ENCODE measurements at regions not wholly inside any gene's neighbourhood (a gene's known extent, or its start where the extent isn't known, plus 50 kb on each side); places are given as distances from the start of the nearest gene placed in this dataset.

DNA sequence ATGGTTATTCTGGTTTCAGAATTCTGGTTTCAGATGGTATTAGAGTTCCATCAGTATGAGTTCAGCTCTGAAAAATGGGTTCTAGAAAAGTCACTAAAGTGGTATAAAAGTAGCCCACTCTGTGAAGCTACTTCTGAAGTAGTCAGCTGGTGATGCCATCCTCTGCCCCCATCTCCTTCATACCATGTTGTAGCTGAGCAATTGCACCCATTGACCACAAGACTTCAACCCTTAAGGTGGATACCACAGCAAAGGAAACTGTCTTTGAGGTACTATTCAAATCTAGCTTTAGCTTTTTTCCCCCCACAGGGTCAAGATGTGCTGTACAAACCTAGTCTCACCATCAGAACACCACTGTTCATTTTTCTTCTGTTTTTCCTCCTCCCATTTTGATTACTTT lies 444.9 kb downstream of the DMAC1 start:
- no peak for DNase-seq (ENCODE audit: low read depth in 4 of 4, low spot score in 1 of 4)

DNA sequence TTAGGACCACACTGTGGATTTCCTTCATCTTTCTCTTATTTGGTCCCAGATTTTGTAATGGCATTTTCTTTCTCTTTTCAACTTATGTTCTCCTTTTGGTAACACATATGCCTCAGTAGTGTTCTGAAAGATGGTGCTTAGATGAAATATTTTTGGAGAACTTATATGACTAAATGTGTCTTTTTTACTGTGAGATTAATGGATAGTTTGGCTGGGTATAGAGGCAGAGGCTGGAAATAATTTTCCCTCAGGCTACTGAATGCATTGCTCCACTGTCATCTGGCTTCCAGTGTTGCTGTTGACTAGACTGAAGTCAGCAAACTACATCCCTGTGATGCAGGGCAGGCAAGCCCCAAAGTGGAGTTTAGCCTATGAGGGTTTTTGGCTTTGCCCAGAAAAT lies 450.9 kb downstream of the DMAC1 start:
- DNase-seq (ENCODE audit: low read depth in 4 of 4, low spot score in 1 of 4), result no peak

DNA sequence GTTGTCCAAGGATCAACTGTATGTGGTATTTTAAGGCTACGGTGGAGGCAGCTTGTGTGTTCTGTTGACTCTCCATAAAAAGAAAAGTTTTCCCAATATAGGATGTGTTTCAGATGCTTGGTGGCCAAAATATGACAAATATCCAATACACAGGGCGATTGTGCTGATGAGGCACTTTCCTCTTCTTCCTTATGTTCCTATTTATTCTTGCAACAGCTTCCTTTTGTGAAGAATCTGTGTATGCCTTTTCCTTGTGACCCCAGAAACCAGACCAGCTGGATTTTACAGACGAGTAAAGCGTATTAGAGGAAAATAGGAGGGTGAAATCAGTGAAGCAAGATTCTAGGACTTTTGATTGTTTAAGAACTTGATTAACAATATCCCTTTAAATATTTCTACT lies 452.0 kb downstream of the DMAC1 start:
- DNase-seq (ENCODE audit: low read depth in 4 of 4, low spot score in 1 of 4), result no peak

DNA sequence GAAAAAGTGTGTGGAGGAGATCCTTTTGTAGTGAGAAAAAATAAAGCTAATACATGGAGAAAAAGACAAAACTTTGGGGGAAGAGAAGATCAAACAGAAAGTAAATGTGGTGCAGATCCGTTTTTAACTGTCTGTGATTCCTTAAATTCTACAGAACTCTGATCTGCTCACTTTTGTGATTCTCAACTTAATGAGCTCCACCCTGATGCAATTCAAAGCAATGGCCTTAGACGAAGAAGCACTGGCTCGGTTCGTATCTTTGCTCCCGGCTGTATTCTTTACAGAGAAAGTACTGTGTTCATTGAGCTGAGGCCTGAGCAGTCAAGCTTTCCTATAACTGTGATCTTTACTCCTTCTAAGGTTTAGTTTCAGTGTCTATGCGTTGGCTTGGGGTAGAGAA lies 453.4 kb downstream of the DMAC1 start:
- no peak for DNase-seq (ENCODE audit: low read depth in 4 of 4, low spot score in 1 of 4)

DNA sequence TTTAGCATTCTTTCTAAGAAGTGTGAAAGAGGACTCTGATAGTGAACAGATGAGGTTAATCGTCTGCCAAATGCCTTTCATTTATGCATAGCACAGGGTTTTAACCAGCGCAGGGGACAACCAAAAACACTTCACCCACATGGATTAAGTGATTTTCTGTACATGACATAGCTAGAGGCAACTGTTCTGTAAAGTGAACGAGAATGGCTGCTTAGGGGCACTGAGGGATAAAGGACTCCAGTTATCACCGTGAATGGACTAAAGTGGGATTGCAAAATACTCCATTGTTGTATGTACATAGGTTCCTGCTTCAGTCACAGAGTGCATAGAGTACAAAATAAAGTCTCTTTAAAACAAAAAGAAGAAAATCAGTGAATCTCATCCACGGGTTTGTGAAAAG lies 456.8 kb downstream of the DMAC1 start:
- no peak for DNase-seq (ENCODE audit: low read depth in 4 of 4, low spot score in 1 of 4)

DNA sequence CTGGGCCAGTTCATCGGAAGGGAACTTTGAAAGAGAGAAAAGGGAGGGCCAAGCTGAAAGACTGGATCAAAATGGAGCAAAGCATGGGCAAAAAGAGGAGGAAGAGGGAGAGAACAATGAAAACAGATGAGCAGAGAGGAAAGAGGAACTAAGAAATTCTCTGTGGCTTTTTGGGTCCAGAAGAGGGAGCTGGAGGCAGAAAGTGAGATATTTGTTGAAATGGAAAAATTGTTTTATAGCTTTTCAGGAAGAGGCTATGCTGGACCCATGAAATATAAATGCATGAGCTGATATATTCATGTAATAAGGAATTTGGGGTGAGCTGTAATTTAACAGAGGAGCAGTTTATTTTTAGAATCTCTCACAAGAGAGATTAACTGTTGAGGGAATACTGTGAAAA lies 457.3 kb downstream of the DMAC1 start:
- no peak for DNase-seq (ENCODE audit: low read depth in 4 of 4, low spot score in 1 of 4)

DNA sequence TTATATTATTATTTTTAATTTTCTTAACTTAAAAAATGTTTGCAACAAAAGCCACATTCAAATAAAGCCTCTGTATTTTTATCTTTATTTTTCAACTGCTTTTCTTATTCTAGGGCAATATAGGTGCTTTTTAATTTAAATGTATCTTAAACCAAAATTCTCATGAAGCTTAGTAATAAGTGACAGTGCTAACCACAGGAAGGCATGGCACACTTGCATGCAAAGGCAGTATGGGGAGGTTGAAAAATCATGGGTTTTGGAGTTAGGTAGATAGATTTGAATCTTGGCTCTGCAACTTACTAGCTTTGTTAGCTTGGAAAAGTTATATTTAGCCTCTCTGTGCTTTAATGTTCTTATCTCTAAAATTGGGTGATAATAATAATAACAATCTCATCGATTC lies 458.0 kb downstream of the DMAC1 start:
- DNase-seq (ENCODE audit: low read depth in 4 of 4, low spot score in 1 of 4), result no peak

DNA sequence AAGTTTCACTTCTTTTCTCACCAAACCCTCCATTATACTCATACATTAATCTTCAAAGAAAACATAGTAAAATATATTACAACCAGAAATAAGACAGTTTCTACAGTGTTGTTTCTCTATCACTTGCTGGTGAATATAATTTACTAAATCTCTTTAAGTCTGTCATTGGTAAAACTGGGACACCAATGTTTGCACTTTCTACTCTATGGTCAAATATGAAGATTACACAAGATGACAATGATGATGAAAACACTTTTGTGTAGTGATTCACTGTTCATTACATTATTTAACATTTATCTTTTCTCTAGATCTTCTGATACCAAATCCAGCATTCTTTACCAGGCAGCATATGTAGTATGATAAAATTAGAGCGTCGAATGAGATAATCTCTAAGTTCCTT lies 459.1 kb downstream of the DMAC1 start:
- no peak for DNase-seq (ENCODE audit: low read depth in 4 of 4, low spot score in 1 of 4)

DNA sequence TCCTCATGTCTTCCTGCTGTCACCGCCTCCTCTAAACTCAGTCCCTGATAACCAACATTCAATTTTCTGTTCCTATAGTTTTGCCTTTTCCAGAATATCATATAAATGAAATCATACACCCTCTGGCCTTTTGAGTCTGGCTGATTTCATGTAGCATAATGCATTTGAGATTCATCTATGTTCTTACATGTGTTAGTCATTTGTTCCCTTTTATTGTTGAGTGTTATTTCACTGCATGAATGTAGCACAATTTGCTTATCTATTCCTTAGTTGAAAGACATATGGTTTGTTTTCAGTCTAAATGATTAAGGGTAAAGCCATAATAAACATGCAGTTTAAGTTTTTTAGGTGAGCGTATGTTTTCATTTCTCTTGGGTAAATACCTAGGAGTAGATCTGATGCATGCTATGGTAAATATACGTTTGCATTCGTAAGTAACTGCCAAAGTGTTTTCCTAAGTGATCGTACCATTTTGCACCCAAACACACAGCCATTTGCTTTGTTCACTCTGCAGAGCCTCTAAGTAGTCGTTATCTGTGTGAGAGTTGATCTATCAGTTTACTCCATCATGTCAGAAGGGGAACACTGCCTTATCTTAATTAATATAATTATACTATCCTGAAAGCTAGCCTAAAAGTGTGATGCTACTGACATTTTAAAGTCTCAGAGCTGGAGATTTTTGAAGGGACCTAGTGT lies 460.8 kb downstream of the DMAC1 start:
- DNase-seq (ENCODE audit: low read depth in 4 of 4, low spot score in 1 of 4), result no peak

DNA sequence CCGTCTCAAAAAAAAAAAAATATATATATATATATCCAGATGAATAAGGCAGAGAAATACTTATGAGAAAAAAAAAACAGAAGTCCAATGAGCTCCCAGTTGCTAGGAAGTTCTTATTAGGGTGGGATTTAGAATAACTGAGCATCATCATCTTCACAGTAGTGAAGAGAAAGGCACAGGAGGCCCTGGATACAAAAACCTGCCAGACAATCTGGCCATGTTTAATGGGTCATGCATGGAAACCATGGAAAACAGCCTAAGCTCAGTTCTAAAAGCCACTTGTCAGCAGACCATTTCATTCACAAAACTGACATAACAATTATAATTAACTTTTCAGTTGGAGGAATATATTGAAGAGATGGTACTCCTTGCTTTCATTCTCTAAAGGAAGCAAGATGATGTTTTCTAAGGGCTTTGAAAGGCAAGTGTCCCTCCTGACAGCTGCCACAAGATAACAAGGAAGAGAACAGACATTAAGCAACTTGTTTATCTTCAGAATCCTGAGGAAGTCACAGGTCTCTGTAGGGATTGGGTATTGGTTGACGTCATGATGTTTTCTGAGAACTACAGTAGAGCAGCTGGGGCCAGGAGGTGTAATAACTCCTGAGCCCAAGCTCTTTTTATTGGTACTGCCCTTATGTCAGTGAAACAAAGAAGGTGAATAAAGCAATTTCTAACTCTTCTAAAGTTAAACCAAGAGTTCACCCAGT lies 463.1 kb downstream of the DMAC1 start:
- DNase-seq (ENCODE audit: low read depth in 4 of 4, low spot score in 1 of 4), result no peak

DNA sequence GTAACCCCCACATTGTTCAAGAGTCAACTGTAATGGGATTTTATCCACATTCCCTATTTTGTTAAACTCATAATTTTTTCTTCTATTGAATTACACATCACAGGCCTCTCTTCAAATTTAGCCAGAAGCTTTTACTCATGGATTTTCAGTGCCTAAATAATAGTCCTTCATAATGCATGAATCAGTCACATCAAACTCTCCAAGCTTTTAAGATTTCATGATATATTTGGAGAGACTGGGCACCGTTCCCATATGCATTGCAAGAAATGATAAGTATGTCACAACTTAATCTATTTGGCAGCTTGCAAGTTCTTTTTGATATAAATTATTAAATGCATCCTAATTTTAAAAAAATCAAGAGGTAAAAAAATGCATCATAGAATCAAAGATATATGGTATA lies 465.9 kb downstream of the DMAC1 start:
- DNase-seq (ENCODE audit: low read depth in 4 of 4, low spot score in 1 of 4), result no peak

DNA sequence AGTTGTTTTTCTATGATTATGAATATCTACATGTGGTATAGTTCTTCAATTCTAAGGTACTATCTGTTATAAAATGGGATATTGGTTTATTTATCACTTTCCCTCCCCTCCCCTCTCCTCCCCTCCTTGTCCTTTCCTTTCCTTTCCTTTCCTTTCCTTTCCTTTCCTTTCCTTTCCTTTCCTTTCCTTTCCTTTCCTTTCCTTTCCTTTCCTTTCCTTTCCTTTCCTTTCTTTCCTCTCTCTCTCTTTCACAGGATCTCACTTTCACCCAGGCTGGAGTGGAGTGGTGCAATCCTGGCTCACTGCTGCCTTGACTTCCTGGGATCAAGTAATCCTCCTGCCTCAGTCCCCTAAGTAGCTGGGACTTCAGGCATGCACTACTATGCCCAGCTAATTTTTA lies 466.8 kb downstream of the DMAC1 start:
- no peak for DNase-seq (ENCODE audit: low read depth in 4 of 4, low spot score in 1 of 4)

DNA sequence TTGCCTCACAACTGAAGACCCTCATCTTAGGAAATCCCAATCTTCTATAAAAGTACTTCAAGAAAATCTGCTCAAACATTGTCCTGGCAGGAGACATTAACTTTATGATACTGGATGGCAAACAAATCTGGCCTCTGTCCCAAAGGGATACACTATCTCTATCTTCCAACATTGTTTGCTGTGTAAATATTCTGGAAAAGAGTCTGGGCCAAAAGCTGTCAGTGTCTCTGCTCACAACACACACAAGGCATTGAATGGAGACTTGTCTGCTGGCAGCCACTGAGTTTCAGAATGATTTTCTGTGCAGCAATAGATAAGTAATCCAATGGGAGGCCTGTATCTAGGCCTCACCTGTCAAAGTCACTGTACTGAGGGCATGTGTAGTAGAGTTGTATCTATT lies 471.1 kb downstream of the DMAC1 start:
- no peak for DNase-seq (ENCODE audit: low read depth in 4 of 4, low spot score in 1 of 4)

DNA sequence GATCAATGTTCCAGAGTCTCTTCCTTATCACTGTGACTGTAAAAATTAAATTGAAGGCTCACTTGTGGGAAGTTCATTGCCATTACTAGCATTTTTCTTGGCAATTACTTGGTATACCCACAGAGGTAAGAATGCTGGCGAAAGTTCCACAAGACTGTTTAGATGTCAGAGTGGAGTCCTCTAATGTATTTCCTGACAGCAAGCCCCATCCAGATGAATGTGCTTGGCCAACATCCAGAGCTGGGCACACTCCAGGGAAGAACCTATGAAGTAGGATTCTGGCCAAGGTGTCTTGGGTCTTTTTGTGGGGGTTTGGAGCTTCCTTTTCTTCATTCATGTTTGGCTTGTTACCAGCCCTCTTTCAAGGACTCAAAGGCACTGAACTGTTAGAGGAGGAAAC lies 473.6 kb downstream of the DMAC1 start:
- DNase-seq (ENCODE audit: low read depth in 4 of 4, low spot score in 1 of 4), result no peak

DNA sequence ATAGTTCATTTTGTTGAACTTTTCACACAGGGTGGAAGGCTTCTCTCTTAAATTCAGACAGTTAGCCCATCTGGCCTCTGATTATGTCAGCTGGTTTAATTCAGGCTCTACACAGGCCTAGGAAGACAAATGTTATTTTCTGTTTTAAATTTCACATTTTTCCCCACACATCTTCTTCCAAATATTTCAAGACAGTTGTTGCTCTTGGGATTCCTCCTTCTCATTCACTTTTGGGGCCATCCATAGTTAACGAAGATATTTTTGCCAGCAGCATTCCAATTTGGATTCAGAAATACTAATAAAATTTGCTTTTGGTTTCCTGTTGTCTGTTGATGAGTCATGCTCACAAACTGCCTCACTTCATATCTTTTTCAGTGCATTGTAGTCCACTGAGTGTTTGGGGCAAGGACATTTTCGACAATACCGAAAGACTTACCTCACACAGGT lies 475.4 kb downstream of the DMAC1 start:
- no peak for DNase-seq (ENCODE audit: low read depth in 4 of 4, low spot score in 1 of 4)

DNA sequence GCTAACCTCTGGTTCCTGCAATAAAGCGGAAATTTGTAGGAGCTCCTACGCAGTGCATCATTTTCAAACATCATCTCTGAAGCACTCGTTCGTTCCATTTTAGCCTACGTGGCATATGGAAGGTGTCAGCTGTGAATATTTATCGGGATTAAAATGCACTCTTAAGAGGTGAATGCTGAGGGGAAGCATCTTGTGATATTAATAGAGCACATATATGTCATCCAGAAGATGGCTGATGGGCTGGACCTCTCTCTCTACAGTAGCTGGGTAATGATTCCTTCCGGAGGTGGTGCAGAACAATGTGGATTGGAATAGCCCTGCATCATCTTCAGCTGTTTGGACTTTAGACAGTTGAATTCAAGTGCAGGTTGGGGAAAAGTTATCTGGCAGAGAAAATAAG lies 478.7 kb downstream of the DMAC1 start:
- no peak for DNase-seq (ENCODE audit: low read depth in 4 of 4, low spot score in 1 of 4)

DNA sequence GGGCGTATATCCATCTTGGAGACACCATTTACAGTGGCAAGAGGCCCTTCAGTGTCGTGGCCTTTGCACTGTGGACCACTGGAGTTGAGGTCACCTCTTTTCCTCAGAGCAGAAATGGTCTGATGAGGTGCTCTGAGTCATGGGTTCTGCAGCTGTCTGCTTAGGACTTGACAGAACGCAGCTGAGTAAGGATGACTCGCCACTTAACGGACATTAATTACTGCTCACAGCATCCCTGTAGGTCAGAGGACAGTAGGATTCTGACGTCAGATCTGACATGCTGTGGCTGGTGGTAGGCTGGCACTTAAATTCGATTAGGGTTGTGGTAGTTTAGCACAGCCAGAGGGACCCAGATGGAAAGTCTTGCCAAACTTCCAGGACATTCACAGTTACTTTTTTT lies 479.4 kb downstream of the DMAC1 start:
- no peak for DNase-seq (ENCODE audit: low read depth in 4 of 4, low spot score in 1 of 4)

DNA sequence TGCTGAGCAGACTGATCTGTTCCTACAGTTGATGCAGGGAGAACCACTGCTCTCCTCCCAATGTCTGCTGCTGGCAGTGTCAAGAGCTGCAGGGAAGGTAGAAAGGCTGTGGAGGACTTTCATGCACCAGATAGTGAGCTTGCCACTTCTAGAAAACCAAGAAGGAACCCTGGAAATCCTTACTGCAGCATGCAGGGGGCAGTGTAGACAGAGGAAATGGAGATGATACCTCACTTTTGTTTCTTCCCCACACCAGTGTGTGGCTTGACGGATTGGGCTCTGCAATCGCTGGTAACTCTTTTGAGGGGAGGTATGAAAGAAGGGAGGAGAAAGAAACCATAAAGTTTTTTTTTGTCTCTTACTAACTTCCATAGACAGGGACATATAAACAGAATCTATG lies 480.7 kb downstream of the DMAC1 start:
- no peak for DNase-seq (ENCODE audit: low read depth in 4 of 4, low spot score in 1 of 4)

DNA sequence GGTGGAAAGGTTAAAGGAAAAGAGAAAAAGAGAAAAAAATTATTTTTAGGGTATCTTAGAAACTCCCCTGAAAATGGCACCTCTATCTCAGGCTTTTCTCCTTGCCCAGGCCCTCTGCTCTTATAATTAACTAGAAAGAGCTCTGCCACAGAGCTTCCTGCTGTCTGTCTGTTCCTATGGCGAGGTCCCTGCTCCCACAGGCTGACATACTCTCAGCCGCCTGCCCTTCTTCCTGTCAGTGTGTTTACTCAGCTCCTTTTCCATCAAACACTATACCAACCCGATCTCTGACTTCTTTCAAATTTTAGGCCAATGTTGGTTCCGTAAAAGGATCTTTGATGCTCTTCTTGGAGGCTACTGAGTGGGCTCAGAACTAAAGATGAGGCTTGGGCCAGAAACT lies 482.6 kb downstream of the DMAC1 start:
- DNase-seq (ENCODE audit: low read depth in 4 of 4, low spot score in 1 of 4), result no peak

DNA sequence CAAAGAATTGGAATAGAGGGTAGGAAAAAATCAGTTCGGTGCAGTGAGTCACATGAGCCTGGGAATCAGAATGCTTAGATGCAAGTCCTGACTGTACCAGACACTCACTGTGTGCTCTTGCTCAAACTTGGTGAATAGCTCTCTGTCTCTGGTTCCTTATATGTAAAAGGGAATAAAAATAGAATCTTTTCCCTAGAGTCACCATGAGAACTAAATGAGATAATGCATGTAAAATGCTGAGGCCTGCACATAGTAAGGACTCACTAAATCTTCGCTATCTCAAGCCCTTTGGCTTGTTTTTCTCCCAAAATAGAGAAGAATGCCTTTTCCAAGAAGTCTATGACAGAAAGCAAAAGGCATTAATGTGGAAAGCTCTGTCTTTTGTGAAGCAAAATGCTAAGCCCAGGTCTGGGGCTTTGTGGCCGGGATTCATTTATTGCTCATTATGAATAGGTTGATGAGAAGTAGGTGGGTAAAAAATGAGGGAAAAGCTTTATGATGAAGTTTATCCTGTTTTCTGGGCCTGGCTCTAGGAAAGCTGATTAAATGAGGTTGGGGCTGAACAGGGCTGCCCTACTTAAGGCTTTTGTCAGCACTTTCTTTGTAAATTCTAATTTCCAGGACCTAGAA lies 483.3 kb downstream of the DMAC1 start:
- DNase-seq (ENCODE audit: low read depth in 4 of 4, low spot score in 1 of 4), result no peak

DNA sequence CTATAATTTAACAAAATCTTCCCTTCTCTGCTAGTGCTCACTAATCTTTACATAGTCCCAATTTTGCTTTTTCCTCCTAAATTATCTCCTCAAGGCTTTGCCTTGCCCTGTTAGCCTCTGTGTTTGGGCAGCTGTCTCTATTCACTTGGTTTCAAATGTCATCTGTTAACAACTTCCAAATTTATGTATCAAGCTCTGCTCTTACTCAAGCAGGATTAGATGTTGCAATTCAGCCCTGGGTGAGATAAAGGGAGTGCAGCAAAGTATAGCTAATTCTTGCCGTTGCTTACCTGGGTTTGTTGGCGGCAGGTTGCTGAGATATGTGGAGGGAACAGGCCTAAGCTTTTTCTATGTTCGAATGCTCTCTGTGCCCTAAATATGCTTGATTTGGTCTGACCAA lies 483.8 kb downstream of the DMAC1 start:
- no peak for DNase-seq (ENCODE audit: low read depth in 4 of 4, low spot score in 1 of 4)

DNA sequence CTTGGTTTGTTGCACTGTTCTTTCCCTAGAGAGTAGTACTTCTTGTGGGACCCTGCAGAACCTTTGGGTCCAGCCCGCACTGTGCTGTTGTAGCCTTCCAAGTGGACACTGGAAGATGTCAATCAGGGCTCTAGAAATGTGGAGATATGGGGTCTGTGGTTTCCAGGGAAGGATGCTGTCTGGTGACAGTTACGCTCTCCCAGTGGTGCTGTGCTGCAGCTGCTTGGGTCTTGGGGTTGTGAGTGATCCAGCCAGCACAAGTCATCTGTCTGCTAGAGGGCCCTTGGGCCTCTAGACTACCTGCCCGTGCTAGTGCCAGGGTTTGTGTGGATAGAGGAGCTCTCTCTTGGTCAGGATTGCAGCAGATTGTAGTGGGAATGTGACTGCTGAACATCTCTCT lies 484.5 kb downstream of the DMAC1 start:
- DNase-seq (ENCODE audit: low read depth in 4 of 4, low spot score in 1 of 4), result no peak

DNA sequence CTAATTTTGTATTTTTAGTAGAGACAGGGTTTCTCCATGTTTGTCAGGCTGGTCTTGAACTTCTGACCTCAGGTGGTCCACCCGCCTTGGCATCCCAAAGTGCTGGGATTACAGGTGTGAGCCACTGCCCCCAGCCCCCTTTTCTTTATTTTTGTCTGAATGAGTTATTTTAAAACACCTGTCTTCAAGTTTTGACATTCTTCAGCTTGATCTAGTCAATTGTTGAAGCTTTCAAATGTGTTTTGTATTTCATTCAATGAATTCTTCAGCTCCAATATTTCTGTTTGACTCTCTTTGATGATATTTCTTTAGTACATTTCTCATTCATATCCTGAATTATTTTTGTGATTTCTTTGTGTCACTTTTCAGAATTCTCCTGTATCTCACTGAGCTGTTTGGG lies 486.2 kb downstream of the DMAC1 start:
- DNase-seq (ENCODE audit: low read depth in 4 of 4, low spot score in 1 of 4), result no peak

All from stimulated activated CD4-positive, alpha-beta T cell treated with anti-CD3 and anti-CD28 coated beads, Interleukin-1b, Interleukin-23, amount 100 ng/mL, for 24 hours (primary cell).